HUDEP-2 (cell line): ENCODE measurements at regions not wholly inside any gene's neighbourhood (a gene's known extent, or its start where the extent isn't known, plus 50 kb on each side); places are given as distances from the start of the nearest gene placed in this dataset.
"Not testable (repeated sequence)": the region's sequence is repeated elsewhere in the genome, so short reads cannot be mapped to it uniquely, and the experiment has no call there.

Source experiments
- DNase-seq, 76 experiments: peaks; one replicate each; lab custom pipeline; 2025; ENCODE audit not compliant: unreplicated experiment in 76 of 76; lab: John Stamatoyannopoulos, UW

GRCh38 chr2:72032481-72033041 lies 115.1 kb downstream of the CYP26B1 start:
- DNase-seq, result no peak

- DNase-seq, result no peak
Measured at GRCh38 chr2:72031346-72032110, 116.1 kb downstream of the CYP26B1 start.

GRCh38 chr2:72028996-72029395 lies 118.7 kb downstream of the CYP26B1 start:
- DNase-seq, result no peak

- no peak for DNase-seq
Measured at GRCh38 chr2:72028351-72028995, 119.2 kb downstream of the CYP26B1 start.

- no peak for DNase-seq
Measured at GRCh38 chr2:72027426-72028161, 120.1 kb downstream of the CYP26B1 start.

GRCh38 chr2:72026819-72027425 lies 120.7 kb downstream of the CYP26B1 start:
- DNase-seq, result no peak

GRCh38 chr2:72024451-72025175 lies 123.0 kb downstream of the CYP26B1 start:
- DNase-seq, result no peak

GRCh38 chr2:72023678-72024390 lies 123.8 kb downstream of the CYP26B1 start:
- DNase-seq, result no peak

GRCh38 chr2:72021371-72021770 lies 126.3 kb downstream of the CYP26B1 start:
- not testable (repeated sequence) for DNase-seq

- no peak for DNase-seq
Measured at GRCh38 chr2:72015266-72015665, 132.4 kb downstream of the CYP26B1 start.

- DNase-seq, result no peak
Measured at GRCh38 chr2:72014831-72015230, 132.8 kb downstream of the CYP26B1 start.

- no peak for DNase-seq
Measured at GRCh38 chr2:72013726-72014125, 133.9 kb downstream of the CYP26B1 start.

GRCh38 chr2:72012886-72013574 lies 134.6 kb downstream of the CYP26B1 start:
- DNase-seq, result peak in 20 of 76 experiments; percentile 1 to 33 (median 10)

- DNase-seq, result no peak
Measured at GRCh38 chr2:72011791-72012190, 135.9 kb downstream of the CYP26B1 start.

GRCh38 chr2:72011370-72011689 lies 136.3 kb downstream of the CYP26B1 start:
- DNase-seq, result no peak

- DNase-seq, result no peak
Measured at GRCh38 chr2:72010647-72011369, 136.9 kb downstream of the CYP26B1 start.

GRCh38 chr2:72008608-72009007 lies 139.1 kb downstream of the CYP26B1 start:
- DNase-seq, result no peak

- no peak for DNase-seq
Measured at GRCh38 chr2:72007402-72007801, 140.3 kb downstream of the CYP26B1 start.
